ENCODE measurements at regions not wholly inside any gene's neighbourhood (a gene's known extent, or its start where the extent isn't known, plus 50 kb on each side); places are given as distances from the start of the nearest gene placed in this dataset.
"Not testable (repeated sequence)": the region's sequence is repeated elsewhere in the genome, so short reads cannot be mapped to it uniquely, and the experiment has no call there.

DNA sequence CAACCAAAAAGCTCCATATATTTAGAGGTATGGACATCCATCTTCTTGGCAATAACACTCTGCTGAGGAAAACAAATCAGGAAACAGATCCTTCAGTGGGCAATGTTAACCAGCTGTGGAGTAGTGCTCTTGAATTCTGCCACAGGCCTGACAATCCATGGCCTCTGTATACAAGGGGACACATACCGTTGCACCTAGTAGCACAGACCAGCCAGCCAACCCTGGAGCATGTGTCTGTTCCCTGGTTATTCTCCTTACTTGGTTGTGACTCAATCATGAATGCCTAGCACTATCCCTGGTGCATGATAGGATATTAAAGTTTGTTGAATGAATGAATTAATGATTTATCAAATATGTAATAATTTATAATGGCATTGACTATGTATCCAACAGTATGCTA lies 261.4 kb upstream of the MGAT5 start:
- no peak for DNase-seq (ENCODE audit: low spot score)
- Histone ChIP-seq H3K4me3 (ENCODE audit: low read depth, low read length, poor library complexity, severe bottlenecking) (no peak overlapping the region), H3K4me1 (ENCODE audit: insufficient read depth, low read length, poor library complexity, severe bottlenecking) (no peaks in the 10 kb centered on the region), H3K27me3 (replicated peaks; ENCODE audit: insufficient read depth, low read depth, low read length, poor library complexity) (peaks cover 8% of the 10 kb centered on the region), H3K36me3 (ENCODE audit: insufficient read depth, low read length, poor library complexity, severe bottlenecking) (no peaks in the 10 kb centered on the region), H3K27ac (ENCODE audit: low read depth, low read length, poor library complexity, severe bottlenecking) (no peak overlapping the region), H3K9me3 (ENCODE audit: low read depth, low read length, poor library complexity, severe bottlenecking) (no peaks in the 10 kb centered on the region)
- POLR2A ChIA-PET (ENCODE audit: low non-redundant PET) = no interaction called here
- intact Hi-C loops (cut with micrococcal nuclease; ENCODE audit: unreplicated experiment) = no loop called here
- CTCF ChIA-PET = no interaction called here
- no TSS peak for BruUV-seq (replicated peaks)
- TF ChIP-seq EZH2 (IDR thresholded peaks at IDR 0.05; ENCODE audit: borderline replicate concordance, low read depth, low read length, poor library complexity, severe bottlenecking) = no peak
- TF ChIP-seq, protein P1, sequence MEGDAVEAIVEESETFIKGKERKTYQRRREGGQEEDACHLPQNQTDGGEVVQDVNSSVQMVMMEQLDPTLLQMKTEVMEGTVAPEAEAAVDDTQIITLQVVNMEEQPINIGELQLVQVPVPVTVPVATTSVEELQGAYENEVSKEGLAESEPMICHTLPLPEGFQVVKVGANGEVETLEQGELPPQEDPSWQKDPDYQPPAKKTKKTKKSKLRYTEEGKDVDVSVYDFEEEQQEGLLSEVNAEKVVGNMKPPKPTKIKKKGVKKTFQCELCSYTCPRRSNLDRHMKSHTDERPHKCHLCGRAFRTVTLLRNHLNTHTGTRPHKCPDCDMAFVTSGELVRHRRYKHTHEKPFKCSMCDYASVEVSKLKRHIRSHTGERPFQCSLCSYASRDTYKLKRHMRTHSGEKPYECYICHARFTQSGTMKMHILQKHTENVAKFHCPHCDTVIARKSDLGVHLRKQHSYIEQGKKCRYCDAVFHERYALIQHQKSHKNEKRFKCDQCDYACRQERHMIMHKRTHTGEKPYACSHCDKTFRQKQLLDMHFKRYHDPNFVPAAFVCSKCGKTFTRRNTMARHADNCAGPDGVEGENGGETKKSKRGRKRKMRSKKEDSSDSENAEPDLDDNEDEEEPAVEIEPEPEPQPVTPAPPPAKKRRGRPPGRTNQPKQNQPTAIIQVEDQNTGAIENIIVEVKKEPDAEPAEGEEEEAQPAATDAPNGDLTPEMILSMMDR (conservative IDR thresholded peaks at IDR 0.05; ENCODE audit: low read depth, low read length) = no peak

GRCh38 chr2:133993160-133993559 lies 260.7 kb upstream of the MGAT5 start:
- intact Hi-C loops (cut with micrococcal nuclease; ENCODE audit: unreplicated experiment) = no loop called here
- BruUV-seq (replicated peaks) = no TSS peak
- no peak for TF ChIP-seq EZH2 (IDR thresholded peaks at IDR 0.05; ENCODE audit: borderline replicate concordance, low read depth, low read length, poor library complexity, severe bottlenecking)
- TF ChIP-seq, protein P1 (conservative IDR thresholded peaks at IDR 0.05; ENCODE audit: low read depth, low read length) = no peak
- Histone ChIP-seq H3K4me3 (ENCODE audit: low read depth, low read length, poor library complexity, severe bottlenecking) (no peak overlapping the region), H3K27ac (ENCODE audit: low read depth, low read length, poor library complexity, severe bottlenecking) (no peak overlapping the region), H3K36me3 (ENCODE audit: insufficient read depth, low read length, poor library complexity, severe bottlenecking) (no peaks in the 10 kb centered on the region), H3K4me1 (ENCODE audit: insufficient read depth, low read length, poor library complexity, severe bottlenecking) (no peaks in the 10 kb centered on the region), H3K9me3 (ENCODE audit: low read depth, low read length, poor library complexity, severe bottlenecking) (no peaks in the 10 kb centered on the region), H3K27me3 (replicated peaks; ENCODE audit: insufficient read depth, low read depth, low read length, poor library complexity) (peaks cover 7% of the 10 kb centered on the region)
- ChIA-PET CTCF (no interaction called here), POLR2A (ENCODE audit: low non-redundant PET) (no interaction called here)
- DNase-seq (ENCODE audit: low spot score) = no peak

DNA sequence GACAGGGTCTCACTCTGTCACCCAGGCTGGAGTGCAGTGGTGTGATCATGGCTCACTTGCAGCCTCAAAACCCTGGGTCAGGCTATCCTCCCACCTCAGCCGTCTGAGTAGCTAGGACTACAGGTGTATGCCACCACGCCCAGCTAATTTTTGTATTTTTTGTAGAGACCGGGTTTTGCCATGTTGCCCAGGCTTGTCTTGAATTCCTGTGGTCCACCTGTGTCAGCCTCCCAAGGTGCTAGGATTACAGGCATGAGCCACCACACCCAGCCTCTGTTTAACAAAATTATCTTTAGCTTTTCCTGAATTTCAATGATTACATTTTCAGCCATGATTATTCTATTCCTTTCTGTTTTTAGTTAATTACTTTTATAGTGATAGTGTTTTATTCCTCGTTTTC lies 255.1 kb upstream of the MGAT5 start:
- intact Hi-C loops (cut with micrococcal nuclease; ENCODE audit: unreplicated experiment); POLR2A ChIA-PET (ENCODE audit: low non-redundant PET); CTCF ChIA-PET; DNase-seq (ENCODE audit: low spot score); H3K36me3 ChIP-seq (ENCODE audit: insufficient read depth, low read length, poor library complexity, severe bottlenecking); H3K4me3 ChIP-seq (ENCODE audit: low read depth, low read length, poor library complexity, severe bottlenecking); H3K9me3 ChIP-seq (ENCODE audit: low read depth, low read length, poor library complexity, severe bottlenecking); BruUV-seq (replicated peaks); H3K4me1 ChIP-seq (ENCODE audit: insufficient read depth, low read length, poor library complexity, severe bottlenecking); H3K27ac ChIP-seq (ENCODE audit: low read depth, low read length, poor library complexity, severe bottlenecking): not testable (repeated sequence)
- H3K27me3 ChIP-seq (replicated peaks; ENCODE audit: insufficient read depth, low read depth, low read length, poor library complexity) = peaks cover 10% of the 10 kb centered on the region

DNA sequence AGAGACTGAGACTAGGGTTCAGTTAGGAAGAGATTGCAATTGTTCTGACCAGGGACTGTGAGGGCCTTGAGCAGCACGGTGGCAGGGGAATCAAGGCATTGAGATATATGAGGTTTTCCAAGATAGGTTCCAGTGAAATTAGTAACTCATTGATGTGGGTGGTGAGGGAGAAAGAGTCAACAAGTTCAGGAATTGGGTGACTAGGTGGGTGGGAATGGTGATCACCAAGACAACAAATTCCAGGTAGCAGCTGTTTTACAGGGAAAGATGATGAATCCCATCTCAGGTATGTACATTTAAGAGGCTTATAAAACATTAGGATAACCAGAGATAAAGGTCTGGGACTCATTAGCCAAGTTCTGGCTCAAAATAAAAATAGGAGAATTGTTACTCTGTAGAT lies 251.5 kb upstream of the MGAT5 start:
- Histone ChIP-seq H3K36me3 (ENCODE audit: insufficient read depth, low read length, poor library complexity, severe bottlenecking) (no peaks in the 10 kb centered on the region), H3K9me3 (ENCODE audit: low read depth, low read length, poor library complexity, severe bottlenecking) (no peaks in the 10 kb centered on the region), H3K27ac (ENCODE audit: low read depth, low read length, poor library complexity, severe bottlenecking) (no peak overlapping the region), H3K4me3 (ENCODE audit: low read depth, low read length, poor library complexity, severe bottlenecking) (no peak overlapping the region), H3K4me1 (ENCODE audit: insufficient read depth, low read length, poor library complexity, severe bottlenecking) (no peaks in the 10 kb centered on the region), H3K27me3 (replicated peaks; ENCODE audit: insufficient read depth, low read depth, low read length, poor library complexity) (peaks cover 13% of the 10 kb centered on the region)
- ChIA-PET CTCF (no interaction called here), POLR2A (ENCODE audit: low non-redundant PET) (no interaction called here)
- TF ChIP-seq, protein P1 (conservative IDR thresholded peaks at IDR 0.05; ENCODE audit: low read depth, low read length) = no peak
- no peak for TF ChIP-seq EZH2 (IDR thresholded peaks at IDR 0.05; ENCODE audit: borderline replicate concordance, low read depth, low read length, poor library complexity, severe bottlenecking)
- BruUV-seq (replicated peaks) = no TSS peak
- intact Hi-C loops (cut with micrococcal nuclease; ENCODE audit: unreplicated experiment) = no loop called here
- no peak for DNase-seq (ENCODE audit: low spot score)

All from A673 (cell line).